Keratinocyte (primary cell): ENCODE measurements at regions not wholly inside any gene's neighbourhood (a gene's known extent, or its start where the extent isn't known, plus 50 kb on each side); places are given as distances from the start of the nearest gene placed in this dataset.

Experiments
- DNase-seq: peaks from one replicate; pipeline ENCODE4 v3.0.0-alpha.2; 2011; ENCODE audit warnings: low read depth, missing footprints, low spot score
- FAIRE-seq: peaks from 2 replicates; lab custom pipeline; 2011; peaks lifted over from hg19 to GRCh38; lab: Jason Lieb, UNC
- H2AFZ ChIP-seq: 2 replicates; pipeline ENCODE4 v1.6.0; 2012; ENCODE audit warnings: low read length, control low read depth, inconsistent platforms; ENCODE audit not compliant: control insufficient read depth
- H3K27ac ChIP-seq: 2 replicates; pipeline ENCODE4 v1.5.1; 2011; ENCODE audit warnings: low read length; ENCODE audit not compliant: control insufficient read depth, insufficient read depth
- H3K27me3 ChIP-seq: 3 replicates; pipeline ENCODE4 v1.6.0; 2011; ENCODE audit warnings: low read length; ENCODE audit not compliant: control insufficient read depth, insufficient read depth; ENCODE audit errors: extremely low read depth
- H3K36me3 ChIP-seq, 2 experiments: 2 replicates in 1 of 2; 3 replicates in 1 of 2; pipeline ENCODE4 v1.5.1; 2011; ENCODE audit warnings: low read length in 2 of 2, mild to moderate bottlenecking in 1 of 2; ENCODE audit not compliant: control insufficient read depth in 2 of 2, insufficient read depth in 2 of 2; ENCODE audit errors: extremely low read depth in 1 of 2
- H3K4me1 ChIP-seq: 3 replicates; pipeline ENCODE4 v1.5.1; 2011; ENCODE audit warnings: low read length; ENCODE audit not compliant: control insufficient read depth, insufficient read depth; ENCODE audit errors: extremely low read depth
- H3K4me2 ChIP-seq: 3 replicates; pipeline ENCODE4 v1.6.0; 2011; ENCODE audit warnings: low read depth, low read length; ENCODE audit not compliant: control insufficient read depth, insufficient read depth; ENCODE audit errors: extremely low read depth
- H3K4me3 ChIP-seq, 3 experiments: fragments of 200-600 bp in 1 of 3; sonication (generic) in 1 of 3; 2 replicates in 2 of 3; 3 replicates in 1 of 3; pipeline ENCODE4 v1.5.1; 2011 to 2016; ENCODE audit warnings: low read length in 3 of 3, mild to moderate bottlenecking in 3 of 3, control low read depth in 2 of 3, inconsistent platforms in 1 of 3, low read depth in 1 of 3, mixed read lengths in 1 of 3, mixed run types in 1 of 3, moderate library complexity in 1 of 3; ENCODE audit not compliant: control insufficient read depth in 2 of 3, insufficient read depth in 2 of 3; ENCODE audit errors: extremely low read depth in 1 of 3
- H3K79me2 ChIP-seq: 2 replicates; pipeline ENCODE4 v1.6.0; 2012; ENCODE audit warnings: low read length; ENCODE audit not compliant: control insufficient read depth, insufficient read depth
- H3K9ac ChIP-seq: 3 replicates; pipeline ENCODE4 v1.6.0; 2011; ENCODE audit warnings: low read length; ENCODE audit not compliant: control insufficient read depth, insufficient read depth; ENCODE audit errors: extremely low read depth
- H3K9me1 ChIP-seq: 3 replicates; pipeline ENCODE4 v1.6.0; 2011; ENCODE audit warnings: low read length; ENCODE audit not compliant: control insufficient read depth, insufficient read depth; ENCODE audit errors: extremely low read depth
- H3K9me3 ChIP-seq: 2 replicates; pipeline ENCODE4 v1.5.1; 2012; ENCODE audit warnings: low read depth, low read length; ENCODE audit not compliant: control insufficient read depth
- H4K20me1 ChIP-seq: 3 replicates; pipeline ENCODE4 v1.6.0; 2011; ENCODE audit warnings: low read length; ENCODE audit not compliant: control insufficient read depth, insufficient read depth; ENCODE audit errors: extremely low read depth
- CTCF ChIP-seq, 3 experiments: IDR thresholded peaks in 1 of 3; conservative IDR thresholded peaks in 1 of 3; optimal IDR thresholded peaks in 1 of 3; 2 replicates in 2 of 3; 3 replicates in 1 of 3; pipeline versions ENCODE3 to v1.5.1; 2011; ENCODE audit warnings: low read length in 3 of 3, mild to moderate bottlenecking in 3 of 3, moderate library complexity in 2 of 3, control low read depth in 1 of 3, inconsistent platforms in 1 of 3; ENCODE audit not compliant: insufficient read depth in 2 of 3; ENCODE audit errors: extremely low read depth in 1 of 3
- EZH2 ChIP-seq: IDR thresholded peaks from one replicate; pipeline ENCODE4 v1.6.1; 2012; ENCODE audit warnings: inconsistent platforms, mild to moderate bottlenecking, low read length, moderate library complexity
- dilution Hi-C: fragments of 300-500 bp; cut with MboI; formaldehyde crosslinking; loops from one replicate; pipeline ENCODE4 v1.7.0; 2020; ENCODE audit warnings: low sequenced_read_pairs; ENCODE audit not compliant: extremely low pct_ligation_motif_present

GRCh38 chr13:73428706-73429105 lies 369.9 kb downstream of the KLF5 start:
- peak overlapping the region; percentile 93 for H3K27ac ChIP-seq
- H3K9ac ChIP-seq, result peak overlapping the region; percentile 73
- H3K4me1 ChIP-seq, result peaks cover 34% of the 10 kb centered on the region
- TF ChIP-seq EZH2 (no peak), CTCF (optimal IDR thresholded peaks at IDR 0.05 in 1 of 3, IDR thresholded peaks at IDR 0.05 in 1 of 3, conservative IDR thresholded peaks at IDR 0.05 in 1 of 3; ENCODE audit: extremely low read depth in 1 of 3, insufficient read depth in 2 of 3, low read length in 3 of 3) (no peak)
- FAIRE-seq (peak; percentile 65), DNase-seq (no peak)
- no peaks in the 10 kb centered on the region for H3K9me3 ChIP-seq
- no peaks in the 10 kb centered on the region for H3K27me3 ChIP-seq
- peak overlapping the region in 2 of 3 experiments; percentile 1 to 5 for H3K4me3 ChIP-seq
- no peaks in the 10 kb centered on the region for H4K20me1 ChIP-seq
- H3K79me2 ChIP-seq, result no peaks in the 10 kb centered on the region
- no peak overlapping the region for H2AFZ ChIP-seq
- no peaks in the 10 kb centered on the region for H3K9me1 ChIP-seq
- dilution Hi-C loops, result no loop called here
- no peaks in the 10 kb centered on the region for H3K36me3 ChIP-seq
- H3K4me2 ChIP-seq, result peak overlapping the region; percentile 85

GRCh38 chr13:73428137-73428536 lies 369.3 kb downstream of the KLF5 start:
- TF ChIP-seq CTCF (optimal IDR thresholded peaks at IDR 0.05 in 1 of 3, IDR thresholded peaks at IDR 0.05 in 1 of 3, conservative IDR thresholded peaks at IDR 0.05 in 1 of 3; ENCODE audit: extremely low read depth in 1 of 3, insufficient read depth in 2 of 3, low read length in 3 of 3) (no peak), EZH2 (no peak)
- H3K36me3 ChIP-seq, result no peaks in the 10 kb centered on the region
- no peaks in the 10 kb centered on the region for H3K9me1 ChIP-seq
- H2AFZ ChIP-seq, result no peak overlapping the region
- peak overlapping the region; percentile 42 for H3K4me2 ChIP-seq
- H3K9ac ChIP-seq, result peak overlapping the region; percentile 73
- no peak overlapping the region for H3K4me3 ChIP-seq
- H4K20me1 ChIP-seq, result no peaks in the 10 kb centered on the region
- H3K9me3 ChIP-seq, result no peaks in the 10 kb centered on the region
- peaks cover 32% of the 10 kb centered on the region for H3K4me1 ChIP-seq
- FAIRE-seq (peak; percentile 97), DNase-seq (peak; percentile 84)
- no peaks in the 10 kb centered on the region for H3K27me3 ChIP-seq
- H3K79me2 ChIP-seq, result no peaks in the 10 kb centered on the region
- H3K27ac ChIP-seq, result peak overlapping the region; percentile 93
- dilution Hi-C loops, result no loop called here
